Liver (tissue), 8 donors: ENCODE measurements at regions not wholly inside any gene's neighbourhood (a gene's known extent, or its start where the extent isn't known, plus 50 kb on each side); places are given as distances from the start of the nearest gene placed in this dataset.

Source experiments
- DNase-seq: peaks from one replicate; pipeline ENCODE4 v3.0.0-alpha.2; 2017; ENCODE audit warnings: low spot score
- H3K27ac ChIP-seq, 2 donors: one replicate each; pipeline ENCODE4 v1.7.0; 2013; ENCODE audit warnings: inconsistent platforms in 2 of 2, low read length in 2 of 2, control low read depth in 1 of 2, low read depth in 1 of 2, mild to moderate bottlenecking in 1 of 2
- H3K27me3 ChIP-seq, 4 donors: one replicate each; pipeline versions ENCODE4 v1.6.1 to v1.7.0; 2013; ENCODE audit warnings: low read length in 3 of 4, inconsistent platforms in 1 of 4, mild to moderate bottlenecking in 1 of 4, moderate library complexity in 1 of 4; ENCODE audit not compliant: control insufficient read depth in 4 of 4, insufficient read depth in 4 of 4
- H3K36me3 ChIP-seq, 4 donors: one replicate each; pipeline versions ENCODE4 v1.6.1 to v1.7.0; 2013; ENCODE audit warnings: low read length in 3 of 4, mild to moderate bottlenecking in 3 of 4, low read depth in 1 of 4, moderate library complexity in 1 of 4; ENCODE audit not compliant: control insufficient read depth in 4 of 4, insufficient read depth in 3 of 4
- H3K4me1 ChIP-seq, 4 donors: one replicate each; pipeline versions ENCODE4 v1.6.1 to v1.7.0; 2013; ENCODE audit warnings: low read length in 3 of 4, mild to moderate bottlenecking in 3 of 4, moderate library complexity in 1 of 4; ENCODE audit not compliant: control insufficient read depth in 4 of 4, insufficient read depth in 4 of 4
- H3K4me3 ChIP-seq, 3 donors: one replicate each; pipeline versions ENCODE4 v1.6.1 to v1.7.0; 2013; ENCODE audit warnings: low read length in 3 of 3, control low read depth in 1 of 3, low read depth in 1 of 3, mild to moderate bottlenecking in 1 of 3
- H3K9ac ChIP-seq, 2 donors: one replicate each; pipeline ENCODE4 v1.7.0; 2013; ENCODE audit warnings: low read length in 2 of 2, mild to moderate bottlenecking in 2 of 2, moderate library complexity in 2 of 2, control low read depth in 1 of 2, low read depth in 1 of 2
- H3K9me3 ChIP-seq, 4 donors: one replicate each; pipeline versions ENCODE4 v1.6.1 to v1.7.0; 2013; ENCODE audit warnings: low read length in 3 of 4; ENCODE audit not compliant: control insufficient read depth in 4 of 4
- ATF3 ChIP-seq: IDR thresholded peaks from 2 replicates; pipeline ENCODE4 v1.6.1; 2016; ENCODE audit warnings: antibody characterized with exemption
- EGR1 ChIP-seq, 2 donors: IDR thresholded peaks; 2 replicates each; pipeline ENCODE4 v1.6.1; 2016 to 2018; ENCODE audit warnings: antibody characterized with exemption in 2 of 2, low read depth in 2 of 2
- FOXA1 ChIP-seq: IDR thresholded peaks from 2 replicates; pipeline ENCODE4 v1.6.1; 2016; ENCODE audit warnings: antibody characterized with exemption
- FOXA2 ChIP-seq: IDR thresholded peaks from 2 replicates; pipeline ENCODE4 v1.6.1; 2016; ENCODE audit warnings: antibody characterized with exemption
- GABPA ChIP-seq, 2 donors: IDR thresholded peaks in 1 of 2; conservative IDR thresholded peaks in 1 of 2; 2 replicates each; pipeline ENCODE4 v1.6.1; 2016; ENCODE audit warnings: antibody characterized with exemption in 2 of 2, mild to moderate bottlenecking in 1 of 2, moderate library complexity in 1 of 2
- HNF4A ChIP-seq, 2 donors: conservative IDR thresholded peaks; 2 replicates each; pipeline ENCODE4 v1.6.1; 2016; ENCODE audit warnings: antibody characterized with exemption in 2 of 2, mild to moderate bottlenecking in 2 of 2
- HNF4G ChIP-seq: IDR thresholded peaks from 2 replicates; pipeline ENCODE4 v1.6.1; 2016; ENCODE audit warnings: antibody characterized with exemption
- JUND ChIP-seq, 2 donors: IDR thresholded peaks; 2 replicates each; pipeline ENCODE4 v1.6.1; 2016; ENCODE audit warnings: antibody characterized with exemption in 2 of 2
- NR2F2 ChIP-seq: IDR thresholded peaks from 2 replicates; pipeline ENCODE4 v1.6.1; 2016; ENCODE audit warnings: antibody characterized with exemption
- RAD21 ChIP-seq, 2 donors: IDR thresholded peaks; 2 replicates each; pipeline ENCODE4 v1.6.1; 2016; ENCODE audit warnings: antibody characterized with exemption in 2 of 2, mild to moderate bottlenecking in 2 of 2
- RXRA ChIP-seq, 2 donors: IDR thresholded peaks; 2 replicates each; pipeline ENCODE4 v1.6.1; 2017 to 2018; ENCODE audit warnings: antibody characterized with exemption in 2 of 2, mild to moderate bottlenecking in 1 of 2
- SP1 ChIP-seq: IDR thresholded peaks from 2 replicates; pipeline ENCODE4 v1.6.1; 2018; ENCODE audit warnings: antibody characterized with exemption, mild to moderate bottlenecking
- TAF1 ChIP-seq: conservative IDR thresholded peaks from 2 replicates; pipeline ENCODE4 v1.6.1; 2016; ENCODE audit warnings: antibody characterized with exemption, mild to moderate bottlenecking
- YY1 ChIP-seq: IDR thresholded peaks from 2 replicates; pipeline ENCODE4 v1.6.1; 2016; ENCODE audit warnings: antibody characterized with exemption, mild to moderate bottlenecking
- WGBS: extraction: QIAGEN DNeasy Blood & Tissue Kit; methylation state at CpG from one replicate; pipeline ENCODE4 v1.1.7; 2013; 5-methylcytosine and 5-hydroxymethylcytosine counted together
- TF ChIP-seq, protein P1 (sequence below): IDR thresholded peaks from 2 replicates; pipeline ENCODE4 v1.6.1; 2016; ENCODE audit warnings: antibody characterized with exemption
- TF ChIP-seq, protein P2 (sequence below): IDR thresholded peaks from 2 replicates; pipeline ENCODE4 v1.6.1; 2016; ENCODE audit warnings: antibody characterized with exemption
- TF ChIP-seq, protein P3 (sequence below): fragments of 150-350 bp; IDR thresholded peaks from 2 replicates; pipeline ENCODE4 v1.5.1; 2017; ENCODE audit warnings: improper control_type of control experiment, low read depth, low read length; ENCODE audit not compliant: missing input control
- TF ChIP-seq, protein P4 (sequence below): IDR thresholded peaks from 2 replicates; pipeline ENCODE4 v1.6.1; 2016; ENCODE audit warnings: antibody characterized with exemption, mild to moderate bottlenecking
- donor health status: healthy.
- donor health status: healthy.
- donor health status: healthy.
- donor health status: healthy.
- donor health status: healthy.

- TF ChIP-seq, protein P1, sequence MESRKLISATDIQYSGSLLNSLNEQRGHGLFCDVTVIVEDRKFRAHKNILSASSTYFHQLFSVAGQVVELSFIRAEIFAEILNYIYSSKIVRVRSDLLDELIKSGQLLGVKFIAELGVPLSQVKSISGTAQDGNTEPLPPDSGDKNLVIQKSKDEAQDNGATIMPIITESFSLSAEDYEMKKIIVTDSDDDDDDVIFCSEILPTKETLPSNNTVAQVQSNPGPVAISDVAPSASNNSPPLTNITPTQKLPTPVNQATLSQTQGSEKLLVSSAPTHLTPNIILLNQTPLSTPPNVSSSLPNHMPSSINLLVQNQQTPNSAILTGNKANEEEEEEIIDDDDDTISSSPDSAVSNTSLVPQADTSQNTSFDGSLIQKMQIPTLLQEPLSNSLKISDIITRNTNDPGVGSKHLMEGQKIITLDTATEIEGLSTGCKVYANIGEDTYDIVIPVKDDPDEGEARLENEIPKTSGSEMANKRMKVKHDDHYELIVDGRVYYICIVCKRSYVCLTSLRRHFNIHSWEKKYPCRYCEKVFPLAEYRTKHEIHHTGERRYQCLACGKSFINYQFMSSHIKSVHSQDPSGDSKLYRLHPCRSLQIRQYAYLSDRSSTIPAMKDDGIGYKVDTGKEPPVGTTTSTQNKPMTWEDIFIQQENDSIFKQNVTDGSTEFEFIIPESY = no peak
- no peak for TF ChIP-seq HNF4A (conservative IDR thresholded peaks at IDR 0.05)
- TF ChIP-seq FOXA2 = no peak
- no peak for TF ChIP-seq HNF4G
- TF ChIP-seq RXRA (IDR thresholded peaks at IDR 0.05) = no peak
- TF ChIP-seq RAD21 (IDR thresholded peaks at IDR 0.05) = no peak
- TF ChIP-seq EGR1 (IDR thresholded peaks at IDR 0.05; ENCODE audit: low read depth in 2 of 2) = no peak
- TF ChIP-seq ATF3 = no peak
- no peak for TF ChIP-seq SP1
Measured at GRCh38 chr2:102085238-102085637, 57.3 kb upstream of the IL1R1 start (continued).

GRCh38 chr2:102086150-102086872, 56.2 kb upstream of the IL1R1 start:
- no peak for TF ChIP-seq YY1
- TF ChIP-seq, protein P2, sequence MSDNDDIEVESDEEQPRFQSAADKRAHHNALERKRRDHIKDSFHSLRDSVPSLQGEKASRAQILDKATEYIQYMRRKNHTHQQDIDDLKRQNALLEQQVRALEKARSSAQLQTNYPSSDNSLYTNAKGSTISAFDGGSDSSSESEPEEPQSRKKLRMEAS = no peak
- no peak for TF ChIP-seq SP1
- TF ChIP-seq FOXA1 = no peak
- TF ChIP-seq, protein P3, sequence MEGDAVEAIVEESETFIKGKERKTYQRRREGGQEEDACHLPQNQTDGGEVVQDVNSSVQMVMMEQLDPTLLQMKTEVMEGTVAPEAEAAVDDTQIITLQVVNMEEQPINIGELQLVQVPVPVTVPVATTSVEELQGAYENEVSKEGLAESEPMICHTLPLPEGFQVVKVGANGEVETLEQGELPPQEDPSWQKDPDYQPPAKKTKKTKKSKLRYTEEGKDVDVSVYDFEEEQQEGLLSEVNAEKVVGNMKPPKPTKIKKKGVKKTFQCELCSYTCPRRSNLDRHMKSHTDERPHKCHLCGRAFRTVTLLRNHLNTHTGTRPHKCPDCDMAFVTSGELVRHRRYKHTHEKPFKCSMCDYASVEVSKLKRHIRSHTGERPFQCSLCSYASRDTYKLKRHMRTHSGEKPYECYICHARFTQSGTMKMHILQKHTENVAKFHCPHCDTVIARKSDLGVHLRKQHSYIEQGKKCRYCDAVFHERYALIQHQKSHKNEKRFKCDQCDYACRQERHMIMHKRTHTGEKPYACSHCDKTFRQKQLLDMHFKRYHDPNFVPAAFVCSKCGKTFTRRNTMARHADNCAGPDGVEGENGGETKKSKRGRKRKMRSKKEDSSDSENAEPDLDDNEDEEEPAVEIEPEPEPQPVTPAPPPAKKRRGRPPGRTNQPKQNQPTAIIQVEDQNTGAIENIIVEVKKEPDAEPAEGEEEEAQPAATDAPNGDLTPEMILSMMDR = no peak
- TF ChIP-seq RAD21 (IDR thresholded peaks at IDR 0.05) = no peak
- no peak for TF ChIP-seq HNF4G
- Histone ChIP-seq H3K9me3 (no peaks in the 10 kb centered on the region), H3K4me1 (peaks cover 0 to 3% (median 1%) of the 10 kb centered on the region in 4 donors), H3K27me3 (no peaks in the 10 kb centered on the region), H3K27ac (no peak overlapping the region), H3K4me3 (no peak overlapping the region), H3K9ac (no peak overlapping the region), H3K36me3 (no peaks in the 10 kb centered on the region)
- no peak for DNase-seq
- 85% methylated on average over 6 of the region's 6 CpGs for WGBS

DNA sequence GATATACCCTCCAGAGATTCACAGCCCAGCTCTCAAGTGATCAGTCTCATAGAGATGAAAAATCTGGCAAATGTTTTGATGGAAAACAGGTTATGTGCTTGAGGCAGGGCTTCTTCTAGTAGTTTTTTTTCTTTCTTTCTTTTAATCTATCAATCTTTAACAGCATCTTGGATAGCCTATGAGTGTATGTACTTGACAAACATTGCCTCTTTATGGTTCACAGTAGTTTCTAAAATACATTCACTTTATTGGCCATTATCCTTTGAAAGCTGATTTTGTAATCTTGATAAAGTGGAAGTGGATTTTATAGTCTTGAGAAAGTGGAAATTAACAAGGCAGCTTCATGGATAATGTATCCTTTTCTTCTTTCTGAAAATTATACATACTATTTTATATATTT, 51.4 kb upstream of the IL1R1 start:
- H3K4me1 ChIP-seq = peaks cover 0 to 5% (median 2%) of the 10 kb centered on the region in 4 donors
- no peak overlapping the region for H3K4me3 ChIP-seq
- H3K9ac ChIP-seq = no peak overlapping the region
- no peaks in the 10 kb centered on the region for H3K36me3 ChIP-seq
- H3K27me3 ChIP-seq = no peaks in the 10 kb centered on the region
- no peaks in the 10 kb centered on the region for H3K9me3 ChIP-seq
- H3K27ac ChIP-seq = no peak overlapping the region
- DNase-seq = no peak
- TF ChIP-seq, protein P4, sequence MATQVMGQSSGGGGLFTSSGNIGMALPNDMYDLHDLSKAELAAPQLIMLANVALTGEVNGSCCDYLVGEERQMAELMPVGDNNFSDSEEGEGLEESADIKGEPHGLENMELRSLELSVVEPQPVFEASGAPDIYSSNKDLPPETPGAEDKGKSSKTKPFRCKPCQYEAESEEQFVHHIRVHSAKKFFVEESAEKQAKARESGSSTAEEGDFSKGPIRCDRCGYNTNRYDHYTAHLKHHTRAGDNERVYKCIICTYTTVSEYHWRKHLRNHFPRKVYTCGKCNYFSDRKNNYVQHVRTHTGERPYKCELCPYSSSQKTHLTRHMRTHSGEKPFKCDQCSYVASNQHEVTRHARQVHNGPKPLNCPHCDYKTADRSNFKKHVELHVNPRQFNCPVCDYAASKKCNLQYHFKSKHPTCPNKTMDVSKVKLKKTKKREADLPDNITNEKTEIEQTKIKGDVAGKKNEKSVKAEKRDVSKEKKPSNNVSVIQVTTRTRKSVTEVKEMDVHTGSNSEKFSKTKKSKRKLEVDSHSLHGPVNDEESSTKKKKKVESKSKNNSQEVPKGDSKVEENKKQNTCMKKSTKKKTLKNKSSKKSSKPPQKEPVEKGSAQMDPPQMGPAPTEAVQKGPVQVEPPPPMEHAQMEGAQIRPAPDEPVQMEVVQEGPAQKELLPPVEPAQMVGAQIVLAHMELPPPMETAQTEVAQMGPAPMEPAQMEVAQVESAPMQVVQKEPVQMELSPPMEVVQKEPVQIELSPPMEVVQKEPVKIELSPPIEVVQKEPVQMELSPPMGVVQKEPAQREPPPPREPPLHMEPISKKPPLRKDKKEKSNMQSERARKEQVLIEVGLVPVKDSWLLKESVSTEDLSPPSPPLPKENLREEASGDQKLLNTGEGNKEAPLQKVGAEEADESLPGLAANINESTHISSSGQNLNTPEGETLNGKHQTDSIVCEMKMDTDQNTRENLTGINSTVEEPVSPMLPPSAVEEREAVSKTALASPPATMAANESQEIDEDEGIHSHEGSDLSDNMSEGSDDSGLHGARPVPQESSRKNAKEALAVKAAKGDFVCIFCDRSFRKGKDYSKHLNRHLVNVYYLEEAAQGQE = no peak
- TF ChIP-seq SP1 = no peak
- no peak for TF ChIP-seq EGR1 (IDR thresholded peaks at IDR 0.05; ENCODE audit: low read depth in 2 of 2)
- no peak for TF ChIP-seq RAD21 (IDR thresholded peaks at IDR 0.05)
- TF ChIP-seq FOXA1 = no peak
- TF ChIP-seq JUND (IDR thresholded peaks at IDR 0.05) = no peak
- TF ChIP-seq NR2F2 = no peak
- no peak for TF ChIP-seq HNF4G
- TF ChIP-seq, protein P1 = no peak
- no peak for TF ChIP-seq YY1
- TF ChIP-seq, protein P2 = no peak
- no peak for TF ChIP-seq GABPA (IDR thresholded peaks at IDR 0.05 in 1 of 2, conservative IDR thresholded peaks at IDR 0.05 in 1 of 2)
- no peak for TF ChIP-seq TAF1
